Right lobe of liver (tissue), 4 donors: ENCODE measurements at regions not wholly inside any gene's neighbourhood (a gene's known extent, or its start where the extent isn't known, plus 50 kb on each side); places are given as distances from the start of the nearest gene placed in this dataset.

Source experiments
- POLR2A ChIP-seq: fragments of 450-650 bp; IDR thresholded peaks from one replicate; pipeline ENCODE4 v1.6.1; 2017; ENCODE audit warnings: antibody characterized with exemption, mild to moderate bottlenecking
- TF ChIP-seq, protein P1 (sequence below), 4 donors: fragments of 200-600 bp in 3 of 4; fragments of 450-650 bp in 1 of 4; IDR thresholded peaks; one replicate each; pipeline versions ENCODE4 v1.5.1 to v1.8.0; 2016 to 2022; ENCODE audit warnings: antibody characterized with exemption in 4 of 4, mild to moderate bottlenecking in 2 of 4
- donor health status: DM: no; HTN: no; CAD: no.
- donor health status: DM: no; HTN: no; CAD: no.
- donor health status: DM: no; HTN: yes; CAD: no.

DNA sequence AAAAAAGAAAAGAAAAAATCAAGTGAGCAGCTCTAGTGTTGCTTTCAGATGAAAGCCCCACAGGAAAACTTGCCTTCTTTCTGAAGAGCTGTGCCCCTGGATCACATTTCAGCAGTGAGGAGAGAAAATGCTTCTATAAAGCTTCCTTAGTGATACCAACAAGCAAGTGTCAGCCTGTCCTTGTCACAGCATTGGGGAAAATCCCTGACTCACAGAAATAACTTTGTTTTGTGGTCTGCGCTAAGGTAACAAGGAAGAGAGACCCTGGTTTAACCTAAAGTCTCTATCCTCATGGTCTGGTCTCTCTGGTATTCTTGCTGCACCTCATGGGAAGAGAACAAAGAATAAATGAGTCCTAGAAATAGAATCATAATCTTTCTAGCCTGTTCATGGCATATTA is 885.2 kb upstream of the SORCS1 start:
- TF ChIP-seq, protein P1, sequence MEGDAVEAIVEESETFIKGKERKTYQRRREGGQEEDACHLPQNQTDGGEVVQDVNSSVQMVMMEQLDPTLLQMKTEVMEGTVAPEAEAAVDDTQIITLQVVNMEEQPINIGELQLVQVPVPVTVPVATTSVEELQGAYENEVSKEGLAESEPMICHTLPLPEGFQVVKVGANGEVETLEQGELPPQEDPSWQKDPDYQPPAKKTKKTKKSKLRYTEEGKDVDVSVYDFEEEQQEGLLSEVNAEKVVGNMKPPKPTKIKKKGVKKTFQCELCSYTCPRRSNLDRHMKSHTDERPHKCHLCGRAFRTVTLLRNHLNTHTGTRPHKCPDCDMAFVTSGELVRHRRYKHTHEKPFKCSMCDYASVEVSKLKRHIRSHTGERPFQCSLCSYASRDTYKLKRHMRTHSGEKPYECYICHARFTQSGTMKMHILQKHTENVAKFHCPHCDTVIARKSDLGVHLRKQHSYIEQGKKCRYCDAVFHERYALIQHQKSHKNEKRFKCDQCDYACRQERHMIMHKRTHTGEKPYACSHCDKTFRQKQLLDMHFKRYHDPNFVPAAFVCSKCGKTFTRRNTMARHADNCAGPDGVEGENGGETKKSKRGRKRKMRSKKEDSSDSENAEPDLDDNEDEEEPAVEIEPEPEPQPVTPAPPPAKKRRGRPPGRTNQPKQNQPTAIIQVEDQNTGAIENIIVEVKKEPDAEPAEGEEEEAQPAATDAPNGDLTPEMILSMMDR (IDR thresholded peaks at IDR 0.05): no peak
- TF ChIP-seq POLR2A: no peak
